H7 (cell line): ENCODE measurements at regions not wholly inside any gene's neighbourhood (a gene's known extent, or its start where the extent isn't known, plus 50 kb on each side); places are given as distances from the start of the nearest gene placed in this dataset.
"Not testable (repeated sequence)": the region's sequence is repeated elsewhere in the genome, so short reads cannot be mapped to it uniquely, and the experiment has no call there.

Experiments used
- DNase-seq: peaks from one replicate; pipeline ENCODE4 v3.0.0; 2012
- H3K27me3 ChIP-seq: 2 replicates; pipeline ENCODE4 v1.6.0; 2011; ENCODE audit warnings: mild to moderate bottlenecking, low read length; ENCODE audit not compliant: control insufficient read depth, insufficient read depth
- H3K36me3 ChIP-seq: replicated peaks from 2 replicates; pipeline ENCODE4 v1.5.1; 2011; ENCODE audit warnings: low read length; ENCODE audit not compliant: control insufficient read depth, insufficient read depth
- H3K4me3 ChIP-seq: 2 replicates; pipeline ENCODE4 v1.5.1; 2011; ENCODE audit warnings: low read depth, mild to moderate bottlenecking, control low read depth, low read length, moderate library complexity; ENCODE audit not compliant: insufficient read depth

DNA sequence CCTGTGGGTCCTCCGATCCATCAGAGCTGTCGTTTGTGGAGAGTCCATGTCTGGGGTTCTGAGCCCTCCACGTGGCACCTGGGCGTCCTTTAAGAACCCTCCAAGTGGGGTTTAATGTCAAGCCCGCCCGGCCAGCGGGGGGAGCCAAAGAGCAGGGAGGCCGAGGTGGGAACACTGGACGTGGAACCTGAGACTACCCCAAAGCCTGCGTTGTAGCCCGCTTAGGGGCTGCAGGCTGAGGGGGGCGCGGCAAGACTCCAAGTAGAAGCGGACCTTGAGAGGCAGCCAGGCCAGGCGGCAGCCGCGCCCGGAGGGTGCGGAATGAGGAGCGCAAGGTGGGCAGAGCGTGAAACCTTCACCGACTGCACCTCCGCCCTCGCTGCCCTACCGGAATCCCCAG lies 126.2 kb upstream of the ATP10A start:
- Histone ChIP-seq H3K4me3 (no peak overlapping the region), H3K36me3 (no peaks in the 10 kb centered on the region), H3K27me3 (no peaks in the 10 kb centered on the region)
- DNase-seq: peak; percentile 52

DNA sequence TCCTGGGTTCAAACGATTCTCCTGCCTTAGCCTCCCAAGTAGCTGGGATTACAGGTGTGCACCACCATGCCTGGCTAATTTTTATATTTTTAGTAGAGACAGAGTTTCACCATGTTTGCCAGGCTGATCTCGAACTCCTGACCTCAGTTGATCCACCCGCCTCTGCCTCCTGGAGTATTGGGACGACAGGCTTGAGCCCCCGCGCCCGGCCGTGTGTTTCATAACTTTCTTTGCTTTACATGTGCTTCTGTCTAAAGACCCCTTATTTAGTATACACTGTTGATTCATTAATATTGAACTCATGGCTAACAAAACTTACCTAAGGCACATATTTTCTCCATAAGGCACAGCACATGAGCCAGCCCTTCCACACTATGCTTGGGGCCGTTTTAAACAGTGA lies 125.6 kb upstream of the ATP10A start:
- not testable (repeated sequence) for H3K36me3 ChIP-seq, H3K4me3 ChIP-seq, DNase-seq, H3K27me3 ChIP-seq

GRCh38 chr15:25987638-25988037 lies 124.5 kb upstream of the ATP10A start:
- peak; percentile 39 for DNase-seq

DNA sequence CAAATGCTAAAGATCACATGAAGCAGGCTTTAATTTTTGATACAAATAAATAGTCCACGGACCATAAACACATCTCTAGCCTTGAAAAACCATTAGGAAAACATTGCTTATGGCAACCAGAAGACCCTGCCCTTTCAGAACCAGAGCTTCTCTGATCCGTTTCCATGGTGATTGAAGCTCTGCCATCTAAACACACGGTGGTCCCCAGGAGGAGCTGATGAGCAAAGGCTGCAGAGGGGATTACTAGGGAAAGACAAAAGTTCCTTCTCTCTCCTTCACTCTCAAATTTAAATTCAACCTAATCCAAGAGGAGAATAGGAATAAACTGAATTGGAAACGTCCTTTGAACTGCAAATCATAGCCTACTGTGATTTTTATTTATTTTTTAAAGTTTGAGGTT lies 122.0 kb upstream of the ATP10A start:
- Histone ChIP-seq H3K27me3 (no peaks in the 10 kb centered on the region), H3K36me3 (no peaks in the 10 kb centered on the region), H3K4me3 (no peak overlapping the region)
- DNase-seq: no peak

More at GRCh38 chr15:25987638-25988037, 124.5 kb upstream of the ATP10A start:
- Histone ChIP-seq H3K4me3 (no peak overlapping the region), H3K36me3 (no peaks in the 10 kb centered on the region), H3K27me3 (no peaks in the 10 kb centered on the region)

DNA sequence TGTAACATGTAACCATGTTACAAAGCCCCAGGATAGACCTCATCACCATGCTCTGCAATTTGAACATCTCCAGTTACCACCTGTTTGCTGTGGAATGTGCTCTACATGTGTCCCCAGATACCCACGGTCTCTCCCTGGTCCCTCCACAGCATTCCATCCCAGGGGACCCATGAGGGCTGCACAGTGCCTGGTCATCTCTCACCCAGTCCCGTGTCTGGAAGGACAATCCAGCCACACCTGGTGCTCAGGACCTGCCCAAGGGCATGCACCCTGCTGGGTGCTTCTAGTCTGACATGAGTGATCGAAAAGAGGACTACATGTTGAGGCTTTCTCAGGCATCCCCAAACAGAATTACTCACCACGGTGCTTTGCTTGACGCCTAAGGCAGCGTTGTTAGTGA lies 119.6 kb upstream of the ATP10A start:
- no peak overlapping the region for H3K4me3 ChIP-seq
- H3K36me3 ChIP-seq: no peaks in the 10 kb centered on the region
- no peak for DNase-seq
- H3K27me3 ChIP-seq: no peaks in the 10 kb centered on the region

GRCh38 chr15:25981114-25981513 lies 118.0 kb upstream of the ATP10A start:
- no peak for DNase-seq
- no peaks in the 10 kb centered on the region for H3K27me3 ChIP-seq
- no peaks in the 10 kb centered on the region for H3K36me3 ChIP-seq
- no peak overlapping the region for H3K4me3 ChIP-seq

DNA sequence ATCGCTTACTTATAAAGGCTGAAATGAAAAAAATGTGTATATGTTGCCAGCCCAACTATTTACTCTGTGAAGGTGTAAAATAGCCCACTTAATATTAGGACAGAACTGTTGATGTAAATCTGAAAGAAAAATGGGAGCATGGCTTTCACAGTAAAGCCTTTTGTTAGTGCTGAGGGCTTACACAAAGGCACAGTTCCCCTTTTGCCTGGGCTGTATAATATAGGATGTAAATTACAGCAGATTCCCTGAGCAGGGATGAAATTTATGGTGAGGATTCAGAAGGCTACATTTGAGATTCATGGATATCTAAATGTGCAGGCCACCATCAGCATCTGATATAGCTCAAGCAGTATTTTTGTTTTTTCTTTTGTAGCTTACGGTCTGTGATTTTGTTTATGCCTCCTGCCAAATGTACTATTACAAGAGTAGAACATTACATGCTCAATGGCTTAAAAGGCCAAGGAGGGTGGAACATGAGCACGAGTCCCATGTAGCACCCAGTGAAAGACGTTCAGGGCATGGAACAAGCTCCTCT lies 109.1 kb upstream of the ATP10A start:
- H3K27me3 ChIP-seq: no peaks in the 10 kb centered on the region
- H3K4me3 ChIP-seq: no peak overlapping the region
- no peak for DNase-seq
- H3K36me3 ChIP-seq: no peaks in the 10 kb centered on the region

- DNase-seq: no peak
- Histone ChIP-seq H3K27me3 (no peaks in the 10 kb centered on the region), H3K36me3 (no peaks in the 10 kb centered on the region), H3K4me3 (no peak overlapping the region)
Measured at GRCh38 chr15:25971053-25971452, 107.9 kb upstream of the ATP10A start.

GRCh38 chr15:25969886-25970285 lies 106.8 kb upstream of the ATP10A start:
- H3K27me3 ChIP-seq: no peaks in the 10 kb centered on the region
- no peak for DNase-seq
- H3K4me3 ChIP-seq: no peak overlapping the region
- no peaks in the 10 kb centered on the region for H3K36me3 ChIP-seq

- Histone ChIP-seq H3K36me3 (no peaks in the 10 kb centered on the region), H3K27me3 (no peaks in the 10 kb centered on the region), H3K4me3 (no peak overlapping the region)
- no peak for DNase-seq
Measured at GRCh38 chr15:25967116-25967515, 104.0 kb upstream of the ATP10A start.

GRCh38 chr15:25965326-25965725 lies 102.2 kb upstream of the ATP10A start:
- Histone ChIP-seq H3K4me3 (no peak overlapping the region), H3K27me3 (no peaks in the 10 kb centered on the region), H3K36me3 (no peaks in the 10 kb centered on the region)
- DNase-seq: no peak

DNA sequence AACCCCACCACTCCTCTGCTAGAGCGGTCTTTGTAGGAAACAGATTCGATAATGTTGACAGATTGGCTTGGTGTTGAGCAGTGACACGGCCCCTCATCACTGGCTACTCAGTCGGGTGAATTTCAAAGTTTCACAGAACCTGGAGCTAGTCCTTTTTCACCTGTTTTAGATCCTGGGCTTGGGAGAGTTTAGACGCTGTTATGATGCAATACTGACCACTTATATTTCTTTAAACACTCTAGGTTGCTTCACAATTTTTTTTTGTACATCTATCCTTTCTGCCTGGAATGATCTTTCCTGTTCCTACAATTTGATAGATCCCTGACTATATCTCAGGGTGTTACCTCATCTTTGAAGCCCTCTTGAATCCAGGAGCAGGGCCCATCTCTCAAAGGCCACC lies 97.1 kb upstream of the ATP10A start:
- DNase-seq: no peak
- no peaks in the 10 kb centered on the region for H3K36me3 ChIP-seq
- H3K4me3 ChIP-seq: no peak overlapping the region
- H3K27me3 ChIP-seq: no peaks in the 10 kb centered on the region

DNA sequence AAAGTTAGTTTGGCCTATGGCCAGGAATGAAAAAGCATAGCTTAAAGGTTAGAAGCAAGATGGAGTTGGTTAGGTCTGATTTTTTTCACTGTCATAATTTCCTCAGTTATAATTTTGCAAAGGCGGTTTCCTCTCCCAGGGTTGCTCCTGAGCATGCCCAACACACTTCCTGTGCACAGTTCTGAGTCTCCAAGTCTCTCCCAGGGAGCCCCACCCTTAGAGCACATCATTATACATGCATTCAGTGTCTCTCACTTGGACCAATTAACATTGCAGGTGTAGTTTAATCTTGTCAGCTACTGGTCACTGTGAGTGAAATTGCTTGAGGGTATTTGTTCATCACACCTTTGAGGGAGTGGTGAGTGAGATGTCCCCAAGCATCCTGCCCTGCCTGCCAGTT lies 96.0 kb upstream of the ATP10A start:
- H3K27me3 ChIP-seq: no peaks in the 10 kb centered on the region
- no peaks in the 10 kb centered on the region for H3K36me3 ChIP-seq
- DNase-seq: no peak
- H3K4me3 ChIP-seq: no peak overlapping the region

- no peak for DNase-seq
- no peaks in the 10 kb centered on the region for H3K36me3 ChIP-seq
- no peak overlapping the region for H3K4me3 ChIP-seq
- no peaks in the 10 kb centered on the region for H3K27me3 ChIP-seq
Measured at GRCh38 chr15:25955628-25956027, 92.5 kb upstream of the ATP10A start.

DNA sequence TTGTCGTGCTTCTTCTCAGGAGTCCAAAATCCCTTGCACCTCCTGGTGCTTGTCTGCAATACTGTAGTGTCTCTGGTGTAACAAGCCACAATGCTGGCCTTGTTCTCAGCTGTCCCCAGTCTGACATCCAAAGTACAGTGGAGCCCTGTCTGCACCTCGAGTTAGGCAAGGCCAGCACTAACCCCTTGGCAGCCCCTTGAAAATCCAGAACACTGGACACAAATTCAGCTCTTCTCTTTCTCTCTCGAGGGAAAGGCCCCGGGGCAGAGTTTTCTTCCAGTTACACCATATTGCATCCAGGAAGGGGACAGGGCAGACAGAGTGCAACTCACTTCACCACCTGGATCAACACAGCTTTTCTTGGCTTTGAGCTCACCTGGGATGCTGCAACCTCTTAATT lies 91.3 kb upstream of the ATP10A start:
- no peak overlapping the region for H3K4me3 ChIP-seq
- H3K27me3 ChIP-seq: no peaks in the 10 kb centered on the region
- no peaks in the 10 kb centered on the region for H3K36me3 ChIP-seq
- DNase-seq: no peak

DNA sequence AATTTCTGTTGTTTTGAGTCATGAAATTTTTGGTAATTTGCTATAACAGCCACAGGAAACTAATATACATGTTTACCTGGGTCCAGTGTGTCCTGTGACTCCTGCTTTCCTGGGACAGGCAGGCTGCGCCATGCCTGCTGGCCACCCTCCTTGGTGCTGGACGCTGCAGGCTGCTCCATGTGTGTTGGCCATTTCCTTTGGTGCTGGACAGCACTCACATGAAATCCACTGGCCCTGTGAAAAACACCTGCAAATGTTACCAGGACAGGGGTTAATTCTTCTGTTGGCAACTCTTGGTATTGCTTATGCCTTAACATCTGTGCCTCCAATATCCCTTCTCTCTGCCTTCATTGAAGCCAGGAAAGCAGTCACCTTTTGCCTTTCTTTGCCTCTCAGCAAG lies 86.9 kb upstream of the ATP10A start:
- no peak for DNase-seq
- Histone ChIP-seq H3K4me3 (no peak overlapping the region), H3K36me3 (no peaks in the 10 kb centered on the region), H3K27me3 (no peaks in the 10 kb centered on the region)
